Neural crest cell (in vitro differentiated cells): ENCODE measurements at regions not wholly inside any gene's neighbourhood (a gene's known extent, or its start where the extent isn't known, plus 50 kb on each side); places are given as distances from the start of the nearest gene placed in this dataset.

Experiments
- DNase-seq: peaks from one replicate; pipeline ENCODE4 v3.0.0; 2021; ENCODE audit warnings: low read depth, mixed read lengths, low spot score
- H3K27ac Mint-ChIP-seq: one replicate; pipeline ENCODE4 v1.8.0; 2021; ENCODE audit warnings: mild to moderate bottlenecking, mixed read lengths; ENCODE audit not compliant: unreplicated experiment
- H3K27me3 Mint-ChIP-seq: 2 replicates; pipeline ENCODE4 v1.8.0; 2021; ENCODE audit warnings: low read depth, mild to moderate bottlenecking, mixed read lengths
- H3K36me3 Mint-ChIP-seq: 2 replicates; pipeline ENCODE4 v1.8.0; 2021; ENCODE audit warnings: low read depth, mild to moderate bottlenecking, mixed read lengths
- H3K4me1 Mint-ChIP-seq: 2 replicates; pipeline ENCODE4 v1.8.0; 2021; ENCODE audit warnings: mixed read lengths
- H3K4me3 Mint-ChIP-seq: one replicate; pipeline ENCODE4 v1.8.0; 2021; ENCODE audit warnings: mild to moderate bottlenecking, mixed read lengths
- H3K9me3 Mint-ChIP-seq: 2 replicates; pipeline ENCODE4 v1.8.0; 2021; ENCODE audit warnings: mixed read lengths
- TF ChIP-seq, protein P1 (sequence below): fragments of 200-600 bp; sonication (generic); conservative IDR thresholded peaks from 2 replicates; pipeline ENCODE4 v1.5.0; 2021; ENCODE audit warnings: antibody characterized with exemption, mild to moderate bottlenecking

DNA sequence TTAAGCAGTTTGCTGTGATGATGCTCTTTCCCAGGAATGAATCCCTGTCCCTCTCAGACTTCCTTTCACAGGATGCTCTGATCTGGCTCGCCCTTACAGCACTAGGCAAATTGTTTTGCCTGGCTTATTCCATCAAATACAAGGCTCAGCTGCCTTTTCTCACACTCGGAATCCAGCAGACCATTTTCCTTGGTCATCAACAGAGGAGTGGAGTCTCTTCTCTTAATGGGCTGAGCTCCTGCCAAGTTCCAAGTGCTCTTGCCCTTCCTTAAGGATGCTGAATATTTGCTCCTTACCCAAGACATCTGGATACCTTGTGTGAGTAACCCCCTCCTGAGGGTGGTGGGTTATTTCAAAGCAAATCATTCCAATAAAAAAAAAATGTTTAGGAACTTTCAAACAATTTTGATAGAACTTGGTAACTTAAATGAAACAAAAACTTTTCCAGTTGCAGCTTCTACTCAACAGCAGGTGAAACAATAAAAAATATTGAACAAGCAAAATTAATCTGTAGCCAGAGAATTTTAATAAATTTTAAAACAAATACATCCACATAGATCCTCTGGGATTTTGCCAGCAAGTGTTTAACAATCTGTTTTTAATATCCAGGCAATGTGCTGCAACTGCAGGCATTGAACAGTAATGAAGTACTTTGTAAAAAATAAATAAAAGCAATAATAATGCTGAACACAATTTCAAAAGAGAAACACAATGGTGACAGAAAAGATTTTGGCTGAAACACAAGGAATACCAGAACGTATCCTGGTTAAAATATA is 264.0 kb upstream of the FAR2 start:
- DNase-seq = no peak
- H3K9me3 Mint-ChIP-seq = peaks cover 6% of the 10 kb centered on the region
- no peaks in the 10 kb centered on the region for H3K4me1 Mint-ChIP-seq
- no peaks in the 10 kb centered on the region for H3K36me3 Mint-ChIP-seq
- H3K27me3 Mint-ChIP-seq = no peaks in the 10 kb centered on the region
- TF ChIP-seq, protein P1, sequence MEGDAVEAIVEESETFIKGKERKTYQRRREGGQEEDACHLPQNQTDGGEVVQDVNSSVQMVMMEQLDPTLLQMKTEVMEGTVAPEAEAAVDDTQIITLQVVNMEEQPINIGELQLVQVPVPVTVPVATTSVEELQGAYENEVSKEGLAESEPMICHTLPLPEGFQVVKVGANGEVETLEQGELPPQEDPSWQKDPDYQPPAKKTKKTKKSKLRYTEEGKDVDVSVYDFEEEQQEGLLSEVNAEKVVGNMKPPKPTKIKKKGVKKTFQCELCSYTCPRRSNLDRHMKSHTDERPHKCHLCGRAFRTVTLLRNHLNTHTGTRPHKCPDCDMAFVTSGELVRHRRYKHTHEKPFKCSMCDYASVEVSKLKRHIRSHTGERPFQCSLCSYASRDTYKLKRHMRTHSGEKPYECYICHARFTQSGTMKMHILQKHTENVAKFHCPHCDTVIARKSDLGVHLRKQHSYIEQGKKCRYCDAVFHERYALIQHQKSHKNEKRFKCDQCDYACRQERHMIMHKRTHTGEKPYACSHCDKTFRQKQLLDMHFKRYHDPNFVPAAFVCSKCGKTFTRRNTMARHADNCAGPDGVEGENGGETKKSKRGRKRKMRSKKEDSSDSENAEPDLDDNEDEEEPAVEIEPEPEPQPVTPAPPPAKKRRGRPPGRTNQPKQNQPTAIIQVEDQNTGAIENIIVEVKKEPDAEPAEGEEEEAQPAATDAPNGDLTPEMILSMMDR = no peak
- H3K27ac Mint-ChIP-seq = no peak overlapping the region
- H3K4me3 Mint-ChIP-seq = no peak overlapping the region

DNA sequence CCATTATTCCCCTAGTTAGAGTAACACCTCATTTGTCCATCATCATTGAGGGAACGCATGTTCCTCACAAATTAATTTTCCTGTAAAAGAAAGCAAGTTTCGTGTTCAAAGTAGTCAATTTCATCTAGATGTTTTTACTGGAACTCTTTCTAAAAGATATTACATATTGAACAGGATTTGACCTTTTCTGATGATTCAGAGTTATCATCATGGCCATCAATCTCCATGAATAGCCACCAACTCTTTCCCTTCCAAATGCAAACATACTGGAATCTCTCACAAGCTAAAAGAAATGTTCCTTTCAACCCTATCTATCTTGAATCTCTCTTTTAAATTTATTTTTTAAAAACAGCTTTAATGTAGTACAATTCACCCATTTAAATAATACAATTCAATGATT is 263.1 kb upstream of the FAR2 start:
- Mint-ChIP-seq H3K36me3 (no peaks in the 10 kb centered on the region), H3K4me1 (no peaks in the 10 kb centered on the region), H3K9me3 (peaks cover 5% of the 10 kb centered on the region), H3K4me3 (no peak overlapping the region), H3K27ac (no peak overlapping the region), H3K27me3 (no peaks in the 10 kb centered on the region)
- TF ChIP-seq, protein P1 = no peak
- no peak for DNase-seq

DNA sequence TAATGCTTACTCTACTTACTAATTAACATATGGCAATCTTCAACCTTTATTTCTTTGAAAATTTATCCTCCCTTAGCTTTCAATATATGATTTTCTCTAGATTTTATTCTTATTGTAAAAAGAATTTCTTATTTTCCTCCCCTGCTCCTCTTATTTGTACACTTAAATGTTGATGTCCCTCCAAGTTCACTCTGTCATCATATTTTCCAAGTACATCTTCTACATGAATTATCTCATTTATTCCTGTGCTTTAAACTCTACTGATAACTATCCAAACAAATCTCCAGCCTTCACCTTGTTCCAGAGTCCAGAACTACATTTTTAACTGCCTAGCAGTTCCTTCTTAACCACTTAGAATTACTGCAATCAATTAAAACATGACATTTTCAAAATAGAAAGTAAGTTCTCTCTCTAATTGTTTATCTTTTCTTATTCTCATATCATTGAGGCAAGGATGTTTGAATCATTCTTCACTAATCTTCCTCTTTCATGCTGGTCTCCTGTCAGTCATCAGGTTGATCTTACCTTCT is 261.6 kb upstream of the FAR2 start:
- H3K27me3 Mint-ChIP-seq = no peaks in the 10 kb centered on the region
- H3K4me1 Mint-ChIP-seq = no peaks in the 10 kb centered on the region
- no peak for DNase-seq
- TF ChIP-seq, protein P1 = no peak
- H3K27ac Mint-ChIP-seq = no peak overlapping the region
- no peaks in the 10 kb centered on the region for H3K36me3 Mint-ChIP-seq
- no peak overlapping the region for H3K4me3 Mint-ChIP-seq
- H3K9me3 Mint-ChIP-seq = peaks cover 4% of the 10 kb centered on the region

DNA sequence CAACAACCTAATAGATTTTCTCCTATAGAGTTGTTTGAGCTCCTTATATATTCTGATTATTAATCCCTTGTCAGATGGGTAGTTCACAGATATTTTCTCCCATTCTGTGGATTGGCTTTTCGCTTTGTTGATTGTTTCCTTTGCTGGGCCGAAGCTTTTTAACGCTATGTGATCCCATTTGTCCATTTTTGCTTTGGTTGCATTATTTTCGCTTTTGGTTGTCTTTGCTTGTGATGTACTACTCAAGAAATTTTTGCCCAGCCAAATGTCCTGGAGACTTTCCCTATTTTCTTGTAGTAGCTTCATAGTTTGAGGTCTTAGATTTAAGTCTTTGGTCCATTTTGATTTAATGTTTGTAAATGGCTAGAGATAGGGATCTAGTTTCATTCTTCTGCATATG is 258.4 kb upstream of the FAR2 start:
- no peak for DNase-seq
- TF ChIP-seq, protein P1 = no peak
- no peaks in the 10 kb centered on the region for H3K36me3 Mint-ChIP-seq

DNA sequence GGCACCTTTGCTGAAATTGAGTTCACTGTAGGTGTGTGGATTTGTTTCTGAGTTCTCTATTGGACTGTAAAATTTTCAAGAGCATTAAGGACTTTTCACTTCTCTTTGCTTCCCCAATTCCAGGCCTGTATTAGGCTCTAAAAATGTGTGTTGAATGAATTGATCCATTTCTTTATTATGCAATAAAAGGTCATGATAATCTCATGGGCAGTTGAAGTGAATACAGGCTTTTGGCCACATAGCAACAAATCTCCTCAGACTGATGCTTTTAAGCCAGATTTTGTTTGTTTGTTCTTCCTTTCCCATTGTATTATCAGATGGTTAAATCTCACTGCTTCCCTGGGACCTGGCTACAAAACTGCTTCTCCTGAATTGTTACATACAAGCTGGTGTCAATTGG is 258.0 kb upstream of the FAR2 start:
- TF ChIP-seq, protein P1 = no peak
- no peaks in the 10 kb centered on the region for H3K27me3 Mint-ChIP-seq

More for the DNA sequence above, 258.4 kb upstream of the FAR2 start:
- no peaks in the 10 kb centered on the region for H3K27me3 Mint-ChIP-seq
- no peak overlapping the region for H3K4me3 Mint-ChIP-seq
- H3K9me3 Mint-ChIP-seq = peaks cover 4% of the 10 kb centered on the region
- no peaks in the 10 kb centered on the region for H3K4me1 Mint-ChIP-seq
- no peak overlapping the region for H3K27ac Mint-ChIP-seq

More for the DNA sequence above, 258.0 kb upstream of the FAR2 start:
- Mint-ChIP-seq H3K9me3 (peaks cover 4% of the 10 kb centered on the region), H3K4me1 (no peaks in the 10 kb centered on the region), H3K27ac (no peak overlapping the region), H3K36me3 (no peaks in the 10 kb centered on the region), H3K4me3 (no peak overlapping the region)
- DNase-seq = no peak
